ENCODE measurements at regions not wholly inside any gene's neighbourhood (a gene's known extent, or its start where the extent isn't known, plus 50 kb on each side); places are given as distances from the start of the nearest gene placed in this dataset.

DNA sequence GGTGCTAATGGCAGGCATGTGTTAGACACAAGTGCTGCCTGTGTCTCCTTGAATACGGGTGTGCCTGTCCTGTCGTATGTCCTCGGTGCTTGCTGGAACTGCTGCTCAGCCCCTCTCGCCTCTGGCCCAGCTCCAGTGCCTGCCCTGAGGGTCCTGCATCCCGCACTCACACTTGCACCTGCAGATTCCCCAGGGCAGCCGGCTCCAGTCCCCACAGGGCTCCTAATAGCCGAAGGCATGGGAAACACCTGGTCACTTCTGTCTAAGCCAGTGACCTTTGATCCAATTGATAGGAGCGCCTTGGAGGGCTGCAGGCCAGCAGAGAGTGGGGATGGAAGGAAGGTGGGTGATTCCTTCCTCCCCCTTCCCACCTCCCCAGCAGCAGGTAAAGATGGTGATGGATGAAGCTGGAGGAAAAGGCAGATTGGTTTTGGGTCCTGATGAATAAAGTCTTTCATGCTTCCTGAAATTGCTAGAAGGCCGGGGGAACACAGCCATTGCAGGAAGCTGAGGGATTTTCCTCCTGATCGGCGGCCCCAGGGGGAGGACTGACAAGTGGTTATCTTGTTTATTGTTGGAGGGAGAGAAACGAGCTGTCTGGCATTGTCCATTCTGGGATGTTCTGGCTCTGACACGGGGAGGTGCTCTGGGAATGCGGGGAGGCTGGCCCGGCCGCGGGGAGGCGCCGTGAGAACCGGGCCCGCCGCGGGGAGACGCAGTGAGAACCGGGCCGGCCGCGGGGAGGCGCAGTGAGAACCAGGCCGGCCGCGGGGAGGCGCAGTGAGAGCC, 110.9 kb upstream of the B3GAT1 start:
- CTCF ChIA-PET = no interaction called here
- no peaks in the 10 kb centered on the region for H3K27me3 Mint-ChIP-seq (ENCODE audit: low read depth)
- POLR2A ChIA-PET = interaction anchor here (0.6 to 1.0 kb wide), 2 partner anchors 19 to 49 kb away, joined by 3 read pairs; no protein-coding TSS in a partner anchor
- no peak for TF ChIP-seq TEAD1 (CRISPR knock-in tag; IDR thresholded peaks at IDR 0.05)
- no peak for TF ChIP-seq PRDM15 (CRISPR knock-in tag; IDR thresholded peaks at IDR 0.05)
- no peak for TF ChIP-seq ZNF671 (CRISPR knock-in tag; IDR thresholded peaks at IDR 0.05)
- TF ChIP-seq ATF1 (CRISPR knock-in tag; IDR thresholded peaks at IDR 0.05) = no peak
- no peak for TF ChIP-seq ATF2 (CRISPR knock-in tag; IDR thresholded peaks at IDR 0.05; ENCODE audit: borderline replicate concordance, low read depth)
- TF ChIP-seq ELF4 (CRISPR knock-in tag; IDR thresholded peaks at IDR 0.05; ENCODE audit: low read depth) = no peak
- TF ChIP-seq, protein P1, sequence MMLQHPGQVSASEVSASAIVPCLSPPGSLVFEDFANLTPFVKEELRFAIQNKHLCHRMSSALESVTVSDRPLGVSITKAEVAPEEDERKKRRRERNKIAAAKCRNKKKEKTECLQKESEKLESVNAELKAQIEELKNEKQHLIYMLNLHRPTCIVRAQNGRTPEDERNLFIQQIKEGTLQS (CRISPR knock-in tag; conservative IDR thresholded peaks at IDR 0.05) = no peak
- TF ChIP-seq GABPB1 (CRISPR knock-in tag; IDR thresholded peaks at IDR 0.05) = no peak
- no peak for TF ChIP-seq ZNF263 (CRISPR knock-in tag; IDR thresholded peaks at IDR 0.05; ENCODE audit: low read depth)
- H3K4me1 Mint-ChIP-seq = peaks cover 10% of the 10 kb centered on the region
- DNase-seq (ENCODE audit: low spot score) (peak; percentile 8), ATAC-seq (no peak)
- no peaks in the 10 kb centered on the region for H3K36me3 Mint-ChIP-seq
- H3K9me3 Mint-ChIP-seq = no peaks in the 10 kb centered on the region
- H3K4me3 Mint-ChIP-seq = no peak overlapping the region
- 0 out of 2 replicates have a peak overlapping the region, but pooled peaks have one; percentile 54 for H3K27ac Mint-ChIP-seq

DNA sequence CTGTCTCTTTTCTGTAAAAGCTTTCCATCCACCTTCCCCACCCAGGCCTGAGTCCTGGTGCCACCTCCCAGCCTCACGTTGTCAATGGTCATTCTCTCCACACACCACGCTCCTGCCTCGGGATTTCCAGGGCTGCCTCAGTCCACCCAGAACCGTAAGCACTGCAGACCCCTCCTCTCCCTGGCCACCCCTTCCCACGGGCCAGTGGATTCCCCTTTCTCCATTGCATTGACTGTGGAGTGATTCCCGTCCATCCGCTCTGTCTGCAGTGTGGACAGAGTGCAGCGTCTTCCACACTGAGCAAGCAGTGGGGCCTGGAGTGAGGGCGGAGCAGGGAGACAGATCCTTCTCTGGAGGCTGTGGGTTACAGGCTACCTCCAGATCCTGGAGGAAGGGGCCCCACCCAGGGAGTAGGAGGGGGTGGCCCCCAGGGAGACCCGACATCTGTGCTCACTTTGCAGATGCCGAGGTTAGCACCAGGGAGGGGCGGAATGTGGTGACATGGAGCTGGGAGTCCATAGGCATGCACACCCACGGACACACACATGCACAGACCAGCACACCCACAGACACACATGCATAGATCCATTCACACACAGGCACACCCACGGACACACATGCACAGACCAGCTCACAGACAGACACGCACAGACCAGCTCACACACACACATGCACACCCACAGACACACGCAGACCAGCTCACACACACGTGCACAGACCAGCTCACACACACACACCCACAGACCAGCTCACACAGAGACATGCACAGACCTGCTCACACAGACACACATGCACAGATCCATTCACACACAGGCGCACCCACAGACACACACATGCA, 109.6 kb upstream of the B3GAT1 start:
- Mint-ChIP-seq H3K4me3 (no peak overlapping the region), H3K9me3 (no peaks in the 10 kb centered on the region), H3K27me3 (ENCODE audit: low read depth) (no peaks in the 10 kb centered on the region), H3K4me1 (peaks cover 10% of the 10 kb centered on the region), H3K36me3 (no peaks in the 10 kb centered on the region), H3K27ac (no peak overlapping the region)
- DNase-seq (ENCODE audit: low spot score) = no peak
- ChIA-PET CTCF (no interaction called here), POLR2A (interaction anchor here (0.5 to 1.0 kb wide), 2 partner anchors 20 to 60 kb away, joined by 3 to 4 read pairs; no protein-coding TSS in a partner anchor)
- ATAC-seq = no peak
- TF ChIP-seq ATF2 (CRISPR knock-in tag; IDR thresholded peaks at IDR 0.05; ENCODE audit: borderline replicate concordance, low read depth) = no peak
- TF ChIP-seq TCF7 (CRISPR knock-in tag; IDR thresholded peaks at IDR 0.05; ENCODE audit: low read depth) = no peak
- TF ChIP-seq SMAD3 (CRISPR knock-in tag; IDR thresholded peaks at IDR 0.05; ENCODE audit: borderline replicate concordance) = no peak
- no peak for TF ChIP-seq ZNF263 (CRISPR knock-in tag; IDR thresholded peaks at IDR 0.05; ENCODE audit: low read depth)

- Mint-ChIP-seq H3K27me3 (ENCODE audit: low read depth) (no peaks in the 10 kb centered on the region), H3K36me3 (no peaks in the 10 kb centered on the region), H3K4me3 (no peak overlapping the region), H3K9me3 (no peaks in the 10 kb centered on the region), H3K4me1 (peaks cover 16% of the 10 kb centered on the region), H3K27ac (no peak overlapping the region)
- DNase-seq (ENCODE audit: low spot score) (no peak), ATAC-seq (no peak)
- TF ChIP-seq JUN (CRISPR knock-in tag; IDR thresholded peaks at IDR 0.05) (no peak), FOXP1 (CRISPR knock-in tag; IDR thresholded peaks at IDR 0.05; ENCODE audit: borderline replicate concordance) (no peak), GABPB1 (CRISPR knock-in tag; IDR thresholded peaks at IDR 0.05) (no peak), GTF2I (CRISPR knock-in tag; conservative IDR thresholded peaks at IDR 0.05) (no peak), KAT7 (CRISPR knock-in tag; IDR thresholded peaks at IDR 0.05; ENCODE audit: borderline replicate concordance) (no peak), PRRX2 (CRISPR knock-in tag; IDR thresholded peaks at IDR 0.05) (no peak), ZNF423 (CRISPR knock-in tag; IDR thresholded peaks at IDR 0.05) (no peak)
- TF ChIP-seq, protein P2, sequence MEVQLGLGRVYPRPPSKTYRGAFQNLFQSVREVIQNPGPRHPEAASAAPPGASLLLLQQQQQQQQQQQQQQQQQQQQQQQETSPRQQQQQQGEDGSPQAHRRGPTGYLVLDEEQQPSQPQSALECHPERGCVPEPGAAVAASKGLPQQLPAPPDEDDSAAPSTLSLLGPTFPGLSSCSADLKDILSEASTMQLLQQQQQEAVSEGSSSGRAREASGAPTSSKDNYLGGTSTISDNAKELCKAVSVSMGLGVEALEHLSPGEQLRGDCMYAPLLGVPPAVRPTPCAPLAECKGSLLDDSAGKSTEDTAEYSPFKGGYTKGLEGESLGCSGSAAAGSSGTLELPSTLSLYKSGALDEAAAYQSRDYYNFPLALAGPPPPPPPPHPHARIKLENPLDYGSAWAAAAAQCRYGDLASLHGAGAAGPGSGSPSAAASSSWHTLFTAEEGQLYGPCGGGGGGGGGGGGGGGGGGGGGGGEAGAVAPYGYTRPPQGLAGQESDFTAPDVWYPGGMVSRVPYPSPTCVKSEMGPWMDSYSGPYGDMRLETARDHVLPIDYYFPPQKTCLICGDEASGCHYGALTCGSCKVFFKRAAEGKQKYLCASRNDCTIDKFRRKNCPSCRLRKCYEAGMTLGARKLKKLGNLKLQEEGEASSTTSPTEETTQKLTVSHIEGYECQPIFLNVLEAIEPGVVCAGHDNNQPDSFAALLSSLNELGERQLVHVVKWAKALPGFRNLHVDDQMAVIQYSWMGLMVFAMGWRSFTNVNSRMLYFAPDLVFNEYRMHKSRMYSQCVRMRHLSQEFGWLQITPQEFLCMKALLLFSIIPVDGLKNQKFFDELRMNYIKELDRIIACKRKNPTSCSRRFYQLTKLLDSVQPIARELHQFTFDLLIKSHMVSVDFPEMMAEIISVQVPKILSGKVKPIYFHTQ (CRISPR knock-in tag; IDR thresholded peaks at IDR 0.05) = no peak
- CTCF ChIA-PET = no interaction called here
- POLR2A ChIA-PET = no interaction called here
Measured at GRCh38 chr11:134521001-134521400, 109.0 kb upstream of the B3GAT1 start.

All from WTC11 (cell line).